Type B pancreatic cell (in vitro differentiated cells): ENCODE measurements at regions not wholly inside any gene's neighbourhood (a gene's known extent, or its start where the extent isn't known, plus 50 kb on each side); places are given as distances from the start of the nearest gene placed in this dataset.

Source experiments
- DNase-seq: peaks from one replicate; pipeline ENCODE4 v3.0.0; 2021; ENCODE audit warnings: mixed read lengths; ENCODE audit not compliant: unreplicated experiment; ENCODE audit errors: extremely low spot score
- H3K27ac Mint-ChIP-seq: 2 replicates; pipeline ENCODE4 v1.8.0; 2021; ENCODE audit warnings: mild to moderate bottlenecking, mixed read lengths
- H3K27me3 Mint-ChIP-seq: 2 replicates; pipeline ENCODE4 v1.8.0; 2021; ENCODE audit warnings: mixed read lengths
- H3K36me3 Mint-ChIP-seq: 2 replicates; pipeline ENCODE4 v1.8.0; 2021; ENCODE audit warnings: mixed read lengths
- H3K4me1 Mint-ChIP-seq: one replicate; pipeline ENCODE4 v1.8.0; 2021; ENCODE audit warnings: mixed read lengths; ENCODE audit not compliant: unreplicated experiment
- H3K4me3 Mint-ChIP-seq: 2 replicates; pipeline ENCODE4 v1.8.0; 2021; ENCODE audit warnings: mild to moderate bottlenecking, mixed read lengths
- H3K9me3 Mint-ChIP-seq: 2 replicates; pipeline ENCODE4 v1.8.0; 2021; ENCODE audit warnings: mixed read lengths
- TF ChIP-seq, protein P1 (sequence below): fragments of 200-600 bp; sonication (generic); conservative IDR thresholded peaks from 2 replicates; pipeline ENCODE4 v1.5.0; 2021; ENCODE audit warnings: antibody characterized with exemption, mild to moderate bottlenecking

GRCh38 chr5:86125731-86126601, 491.8 kb upstream of the COX7C start:
- no peaks in the 10 kb centered on the region for H3K4me1 Mint-ChIP-seq
- H3K9me3 Mint-ChIP-seq: no peaks in the 10 kb centered on the region
- DNase-seq: no peak
- H3K27me3 Mint-ChIP-seq: no peaks in the 10 kb centered on the region
- TF ChIP-seq, protein P1, sequence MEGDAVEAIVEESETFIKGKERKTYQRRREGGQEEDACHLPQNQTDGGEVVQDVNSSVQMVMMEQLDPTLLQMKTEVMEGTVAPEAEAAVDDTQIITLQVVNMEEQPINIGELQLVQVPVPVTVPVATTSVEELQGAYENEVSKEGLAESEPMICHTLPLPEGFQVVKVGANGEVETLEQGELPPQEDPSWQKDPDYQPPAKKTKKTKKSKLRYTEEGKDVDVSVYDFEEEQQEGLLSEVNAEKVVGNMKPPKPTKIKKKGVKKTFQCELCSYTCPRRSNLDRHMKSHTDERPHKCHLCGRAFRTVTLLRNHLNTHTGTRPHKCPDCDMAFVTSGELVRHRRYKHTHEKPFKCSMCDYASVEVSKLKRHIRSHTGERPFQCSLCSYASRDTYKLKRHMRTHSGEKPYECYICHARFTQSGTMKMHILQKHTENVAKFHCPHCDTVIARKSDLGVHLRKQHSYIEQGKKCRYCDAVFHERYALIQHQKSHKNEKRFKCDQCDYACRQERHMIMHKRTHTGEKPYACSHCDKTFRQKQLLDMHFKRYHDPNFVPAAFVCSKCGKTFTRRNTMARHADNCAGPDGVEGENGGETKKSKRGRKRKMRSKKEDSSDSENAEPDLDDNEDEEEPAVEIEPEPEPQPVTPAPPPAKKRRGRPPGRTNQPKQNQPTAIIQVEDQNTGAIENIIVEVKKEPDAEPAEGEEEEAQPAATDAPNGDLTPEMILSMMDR: no peak
- H3K4me3 Mint-ChIP-seq: no peak overlapping the region
- no peaks in the 10 kb centered on the region for H3K36me3 Mint-ChIP-seq
- H3K27ac Mint-ChIP-seq: no peak overlapping the region

- Mint-ChIP-seq H3K27me3 (no peaks in the 10 kb centered on the region), H3K4me1 (no peaks in the 10 kb centered on the region), H3K4me3 (no peak overlapping the region), H3K9me3 (no peaks in the 10 kb centered on the region), H3K36me3 (no peaks in the 10 kb centered on the region), H3K27ac (no peak overlapping the region)
- DNase-seq: no peak
- TF ChIP-seq, protein P1: no peak
Measured at GRCh38 chr5:86127696-86128095, 490.0 kb upstream of the COX7C start.

DNA sequence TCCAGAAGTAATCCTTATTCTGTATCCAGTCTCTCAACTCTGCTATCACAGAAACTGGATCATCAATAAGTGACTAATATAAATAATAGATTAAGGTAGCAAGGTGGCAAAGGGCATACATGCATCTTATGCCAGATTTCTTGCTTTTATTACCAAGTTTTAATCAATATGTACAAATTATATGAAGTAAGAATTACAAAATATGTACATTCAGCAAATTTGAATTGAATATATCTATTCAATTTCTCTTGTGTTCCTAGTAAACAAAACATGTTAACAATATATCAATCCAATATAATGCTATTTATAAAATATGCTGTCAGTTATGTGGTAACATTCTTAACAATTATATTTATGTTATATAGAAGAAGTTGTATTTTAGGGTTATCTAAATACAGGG, 488.7 kb upstream of the COX7C start:
- Mint-ChIP-seq H3K27me3 (no peaks in the 10 kb centered on the region), H3K9me3 (no peaks in the 10 kb centered on the region), H3K4me1 (no peaks in the 10 kb centered on the region), H3K36me3 (no peaks in the 10 kb centered on the region), H3K27ac (no peak overlapping the region), H3K4me3 (no peak overlapping the region)
- TF ChIP-seq, protein P1: no peak
- no peak for DNase-seq

GRCh38 chr5:86137297-86137696, 480.4 kb upstream of the COX7C start:
- H3K27ac Mint-ChIP-seq: no peak overlapping the region
- no peaks in the 10 kb centered on the region for H3K9me3 Mint-ChIP-seq
- no peaks in the 10 kb centered on the region for H3K27me3 Mint-ChIP-seq
- no peaks in the 10 kb centered on the region for H3K36me3 Mint-ChIP-seq
- no peak for DNase-seq
- H3K4me1 Mint-ChIP-seq: no peaks in the 10 kb centered on the region
- no peak overlapping the region for H3K4me3 Mint-ChIP-seq
- TF ChIP-seq, protein P1: no peak

DNA sequence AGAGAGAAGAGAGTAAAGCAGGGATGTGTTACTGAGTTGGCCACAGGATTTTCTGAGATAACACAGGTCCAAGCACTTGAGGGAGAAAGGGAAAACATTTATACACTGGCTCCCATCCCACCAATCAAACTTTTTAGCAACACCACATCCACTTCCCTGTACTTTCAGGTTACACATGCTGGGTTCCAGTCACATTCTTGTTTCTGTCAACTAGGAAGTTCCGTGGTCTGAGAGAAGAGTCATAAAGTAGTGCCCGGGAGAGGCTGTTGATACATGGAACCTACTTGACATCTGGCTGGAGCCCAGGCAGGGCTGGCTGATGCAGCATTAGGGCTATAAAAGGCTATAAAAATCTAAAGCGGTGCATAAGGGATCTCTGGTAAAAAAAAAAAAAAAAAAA, 473.9 kb upstream of the COX7C start:
- TF ChIP-seq, protein P1: no peak
- Mint-ChIP-seq H3K4me3 (no peak overlapping the region), H3K27me3 (no peaks in the 10 kb centered on the region), H3K27ac (no peak overlapping the region), H3K36me3 (no peaks in the 10 kb centered on the region), H3K4me1 (no peaks in the 10 kb centered on the region), H3K9me3 (no peaks in the 10 kb centered on the region)
- no peak for DNase-seq
